ENCODE measurements at regions not wholly inside any gene's neighbourhood (a gene's known extent, or its start where the extent isn't known, plus 50 kb on each side); places are given as distances from the start of the nearest gene placed in this dataset.

DNA sequence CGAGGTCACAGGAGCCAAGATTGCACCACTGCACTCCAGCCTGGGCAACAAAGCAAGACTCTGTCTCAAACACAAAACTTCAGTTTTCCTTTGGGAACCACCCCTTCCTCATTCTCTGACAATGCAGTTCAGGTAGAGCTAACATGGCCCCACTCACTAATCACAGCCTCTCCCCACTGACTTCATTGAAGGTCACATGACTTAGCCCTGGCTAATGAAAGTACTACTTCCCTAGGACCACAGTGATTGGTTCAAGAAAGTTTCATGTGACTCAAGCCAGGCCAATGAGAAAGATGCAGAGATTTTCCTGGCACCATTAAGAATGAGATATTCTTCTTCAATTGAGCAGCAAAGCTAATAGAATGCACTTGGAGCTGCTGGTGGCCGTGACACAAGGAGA lies 67.2 kb upstream of the GPBP1 start:
- H3K4me3 ChIP-seq (ENCODE audit: low read depth, low read length, poor library complexity, severe bottlenecking) = no peak overlapping the region
- no peaks in the 10 kb centered on the region for H3K4me1 ChIP-seq (ENCODE audit: insufficient read depth, low read length, poor library complexity, severe bottlenecking)
- POLR2A ChIA-PET = no interaction called here
- intact Hi-C loops (cut with micrococcal nuclease; ENCODE audit: unreplicated experiment) = no loop called here
- CTCF ChIA-PET (ENCODE audit: unreplicated experiment) = no interaction called here
- no TSS peak for BruUV-seq (replicated peaks)
- no peaks in the 10 kb centered on the region for H3K9me2 ChIP-seq (ENCODE audit: insufficient read depth, low read length)
- no peaks in the 10 kb centered on the region for H3K79me2 ChIP-seq (ENCODE audit: insufficient read depth, low read depth, low read length)
- H4K20me1 ChIP-seq (ENCODE audit: insufficient read depth, low read length) = no peaks in the 10 kb centered on the region
- H3K36me3 ChIP-seq (ENCODE audit: insufficient read depth, low read length) = no peaks in the 10 kb centered on the region
- no peak overlapping the region for H3K27ac ChIP-seq (ENCODE audit: low read depth, low read length, poor library complexity, severe bottlenecking)
- no peak overlapping the region for H3K4me2 ChIP-seq (ENCODE audit: low read length)
- no peak for DNase-seq (ENCODE audit: low spot score)
- no peaks in the 10 kb centered on the region for H3K9me3 ChIP-seq (ENCODE audit: low read length)
- TF ChIP-seq, protein P1, sequence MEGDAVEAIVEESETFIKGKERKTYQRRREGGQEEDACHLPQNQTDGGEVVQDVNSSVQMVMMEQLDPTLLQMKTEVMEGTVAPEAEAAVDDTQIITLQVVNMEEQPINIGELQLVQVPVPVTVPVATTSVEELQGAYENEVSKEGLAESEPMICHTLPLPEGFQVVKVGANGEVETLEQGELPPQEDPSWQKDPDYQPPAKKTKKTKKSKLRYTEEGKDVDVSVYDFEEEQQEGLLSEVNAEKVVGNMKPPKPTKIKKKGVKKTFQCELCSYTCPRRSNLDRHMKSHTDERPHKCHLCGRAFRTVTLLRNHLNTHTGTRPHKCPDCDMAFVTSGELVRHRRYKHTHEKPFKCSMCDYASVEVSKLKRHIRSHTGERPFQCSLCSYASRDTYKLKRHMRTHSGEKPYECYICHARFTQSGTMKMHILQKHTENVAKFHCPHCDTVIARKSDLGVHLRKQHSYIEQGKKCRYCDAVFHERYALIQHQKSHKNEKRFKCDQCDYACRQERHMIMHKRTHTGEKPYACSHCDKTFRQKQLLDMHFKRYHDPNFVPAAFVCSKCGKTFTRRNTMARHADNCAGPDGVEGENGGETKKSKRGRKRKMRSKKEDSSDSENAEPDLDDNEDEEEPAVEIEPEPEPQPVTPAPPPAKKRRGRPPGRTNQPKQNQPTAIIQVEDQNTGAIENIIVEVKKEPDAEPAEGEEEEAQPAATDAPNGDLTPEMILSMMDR (conservative IDR thresholded peaks at IDR 0.05; ENCODE audit: low read length) = no peak
- no peak for TF ChIP-seq EZH2phosphoT487 (IDR thresholded peaks at IDR 0.05; ENCODE audit: borderline replicate concordance, low read depth, low read length)
- H2AFZ ChIP-seq (ENCODE audit: low read length) = no peak overlapping the region

DNA sequence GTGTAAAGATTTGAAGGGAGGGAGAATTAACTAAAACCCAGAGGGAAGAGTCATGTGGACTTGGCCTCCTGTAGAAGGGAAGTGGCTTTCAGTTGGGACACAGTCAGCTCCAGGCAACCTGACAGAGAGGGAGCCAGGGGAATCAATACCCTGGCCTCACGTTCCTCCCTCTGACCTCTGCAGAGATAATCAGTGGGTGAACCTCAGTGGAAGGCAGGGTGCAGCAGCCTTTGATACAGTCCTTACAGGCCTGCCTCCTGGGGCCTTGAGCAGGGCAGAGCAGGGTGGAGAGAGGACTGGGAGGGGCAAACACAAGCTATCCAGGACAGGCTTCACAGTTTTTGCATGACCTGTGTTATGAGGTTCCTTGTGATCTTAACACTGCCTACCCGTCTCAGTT lies 61.9 kb upstream of the GPBP1 start:
- Histone ChIP-seq H3K9me2 (ENCODE audit: insufficient read depth, low read length) (no peaks in the 10 kb centered on the region), H3K9me3 (ENCODE audit: low read length) (no peaks in the 10 kb centered on the region), H4K20me1 (ENCODE audit: insufficient read depth, low read length) (no peaks in the 10 kb centered on the region), H3K27ac (ENCODE audit: low read depth, low read length, poor library complexity, severe bottlenecking) (no peak overlapping the region), H3K4me2 (ENCODE audit: low read length) (no peak overlapping the region), H3K36me3 (ENCODE audit: insufficient read depth, low read length) (no peaks in the 10 kb centered on the region), H2AFZ (ENCODE audit: low read length) (no peak overlapping the region), H3K4me3 (ENCODE audit: low read depth, low read length, poor library complexity, severe bottlenecking) (no peak overlapping the region), H3K4me1 (ENCODE audit: insufficient read depth, low read length, poor library complexity, severe bottlenecking) (no peaks in the 10 kb centered on the region), H3K79me2 (ENCODE audit: insufficient read depth, low read depth, low read length) (no peaks in the 10 kb centered on the region)
- BruUV-seq (replicated peaks) = no TSS peak
- TF ChIP-seq EZH2phosphoT487 (IDR thresholded peaks at IDR 0.05; ENCODE audit: borderline replicate concordance, low read depth, low read length) = no peak
- TF ChIP-seq, protein P1 (conservative IDR thresholded peaks at IDR 0.05; ENCODE audit: low read length) = no peak
- no peak for DNase-seq (ENCODE audit: low spot score)
- ChIA-PET CTCF (ENCODE audit: unreplicated experiment) (no interaction called here), POLR2A (interaction anchor here (0.6 kb wide), 1 partner anchor 125 kb away, joined by 3 read pairs; no protein-coding TSS in a partner anchor)
- intact Hi-C loops (cut with micrococcal nuclease; ENCODE audit: unreplicated experiment) = no loop called here

DNA sequence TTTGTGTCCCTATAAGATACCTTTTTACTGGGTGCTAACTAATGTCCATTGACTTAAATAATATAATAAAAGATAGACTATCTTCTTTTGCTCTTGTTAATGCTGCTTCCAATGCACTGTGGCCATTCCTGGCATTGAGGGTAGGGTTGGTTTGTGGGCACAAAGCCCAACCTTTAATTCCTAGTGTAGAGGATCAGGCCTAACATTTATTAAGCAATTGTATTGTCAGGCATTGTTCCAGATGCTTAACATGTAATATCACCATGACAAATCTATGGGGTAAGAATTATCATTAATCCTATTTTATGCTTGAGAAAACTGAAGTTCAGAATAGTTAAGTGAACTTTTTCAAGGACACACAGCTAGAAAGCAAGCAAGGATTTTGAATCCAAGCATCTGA lies 60.4 kb upstream of the GPBP1 start:
- CTCF ChIA-PET (ENCODE audit: unreplicated experiment) = no interaction called here
- H3K36me3 ChIP-seq (ENCODE audit: insufficient read depth, low read length) = no peaks in the 10 kb centered on the region
- no peaks in the 10 kb centered on the region for H3K9me2 ChIP-seq (ENCODE audit: insufficient read depth, low read length)
- H3K4me3 ChIP-seq (ENCODE audit: low read depth, low read length, poor library complexity, severe bottlenecking) = no peak overlapping the region
- TF ChIP-seq EZH2phosphoT487 (IDR thresholded peaks at IDR 0.05; ENCODE audit: borderline replicate concordance, low read depth, low read length) = no peak
- TF ChIP-seq, protein P1 (conservative IDR thresholded peaks at IDR 0.05; ENCODE audit: low read length) = no peak
- H2AFZ ChIP-seq (ENCODE audit: low read length) = no peak overlapping the region
- intact Hi-C loops (cut with micrococcal nuclease; ENCODE audit: unreplicated experiment) = no loop called here
- H3K9me3 ChIP-seq (ENCODE audit: low read length) = no peaks in the 10 kb centered on the region
- BruUV-seq (replicated peaks) = no TSS peak
- H3K27ac ChIP-seq (ENCODE audit: low read depth, low read length, poor library complexity, severe bottlenecking) = no peak overlapping the region
- no peaks in the 10 kb centered on the region for H4K20me1 ChIP-seq (ENCODE audit: insufficient read depth, low read length)
- H3K79me2 ChIP-seq (ENCODE audit: insufficient read depth, low read depth, low read length) = no peaks in the 10 kb centered on the region
- POLR2A ChIA-PET = no interaction called here
- H3K4me1 ChIP-seq (ENCODE audit: insufficient read depth, low read length, poor library complexity, severe bottlenecking) = no peaks in the 10 kb centered on the region
- no peak overlapping the region for H3K4me2 ChIP-seq (ENCODE audit: low read length)
- no peak for DNase-seq (ENCODE audit: low spot score)

Measured in OCI-LY7 (cell line).